ENCODE measurements at regions not wholly inside any gene's neighbourhood (a gene's known extent, or its start where the extent isn't known, plus 50 kb on each side); places are given as distances from the start of the nearest gene placed in this dataset.

DNA sequence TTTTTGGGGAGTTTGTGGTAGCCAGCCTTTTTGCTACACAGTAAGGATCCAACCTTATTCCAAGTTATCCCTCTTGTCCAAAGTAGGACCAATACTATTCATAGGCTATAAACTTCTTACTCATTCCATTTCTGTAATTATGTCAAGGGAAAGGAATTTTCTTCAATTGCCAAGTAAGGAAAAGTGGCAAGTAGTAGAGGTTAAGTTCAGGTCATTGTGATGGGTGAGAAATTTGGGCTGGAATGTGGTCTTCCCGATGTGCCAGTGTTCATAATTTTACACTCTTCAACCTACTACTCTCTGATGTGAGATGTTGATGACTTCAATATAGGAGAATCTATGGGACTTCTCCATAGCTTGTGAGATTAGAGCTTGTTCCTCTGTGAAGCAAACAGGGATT is 648.8 kb downstream of the METTL15 start:
- TF ChIP-seq, protein P1, sequence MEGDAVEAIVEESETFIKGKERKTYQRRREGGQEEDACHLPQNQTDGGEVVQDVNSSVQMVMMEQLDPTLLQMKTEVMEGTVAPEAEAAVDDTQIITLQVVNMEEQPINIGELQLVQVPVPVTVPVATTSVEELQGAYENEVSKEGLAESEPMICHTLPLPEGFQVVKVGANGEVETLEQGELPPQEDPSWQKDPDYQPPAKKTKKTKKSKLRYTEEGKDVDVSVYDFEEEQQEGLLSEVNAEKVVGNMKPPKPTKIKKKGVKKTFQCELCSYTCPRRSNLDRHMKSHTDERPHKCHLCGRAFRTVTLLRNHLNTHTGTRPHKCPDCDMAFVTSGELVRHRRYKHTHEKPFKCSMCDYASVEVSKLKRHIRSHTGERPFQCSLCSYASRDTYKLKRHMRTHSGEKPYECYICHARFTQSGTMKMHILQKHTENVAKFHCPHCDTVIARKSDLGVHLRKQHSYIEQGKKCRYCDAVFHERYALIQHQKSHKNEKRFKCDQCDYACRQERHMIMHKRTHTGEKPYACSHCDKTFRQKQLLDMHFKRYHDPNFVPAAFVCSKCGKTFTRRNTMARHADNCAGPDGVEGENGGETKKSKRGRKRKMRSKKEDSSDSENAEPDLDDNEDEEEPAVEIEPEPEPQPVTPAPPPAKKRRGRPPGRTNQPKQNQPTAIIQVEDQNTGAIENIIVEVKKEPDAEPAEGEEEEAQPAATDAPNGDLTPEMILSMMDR (conservative IDR thresholded peaks at IDR 0.05; ENCODE audit: low read depth, low read length): no peak
- TF ChIP-seq EZH2 (IDR thresholded peaks at IDR 0.05; ENCODE audit: low read length, unreplicated experiment) (no peak), EZH2phosphoT487 (IDR thresholded peaks at IDR 0.05; ENCODE audit: borderline replicate concordance, low read length) (no peak)
